GM20431 (cell line): ENCODE measurements at regions not wholly inside any gene's neighbourhood (a gene's known extent, or its start where the extent isn't known, plus 50 kb on each side); places are given as distances from the start of the nearest gene placed in this dataset.

Source experiments
- in situ Hi-C: fragments of 300-500 bp; cut with MseI, MboI; formaldehyde crosslinking; loops from one replicate; pipeline ENCODE4 v1.15.0; 2020; ENCODE audit warnings: low sequenced_read_pairs; ENCODE audit not compliant: unreplicated experiment

DNA sequence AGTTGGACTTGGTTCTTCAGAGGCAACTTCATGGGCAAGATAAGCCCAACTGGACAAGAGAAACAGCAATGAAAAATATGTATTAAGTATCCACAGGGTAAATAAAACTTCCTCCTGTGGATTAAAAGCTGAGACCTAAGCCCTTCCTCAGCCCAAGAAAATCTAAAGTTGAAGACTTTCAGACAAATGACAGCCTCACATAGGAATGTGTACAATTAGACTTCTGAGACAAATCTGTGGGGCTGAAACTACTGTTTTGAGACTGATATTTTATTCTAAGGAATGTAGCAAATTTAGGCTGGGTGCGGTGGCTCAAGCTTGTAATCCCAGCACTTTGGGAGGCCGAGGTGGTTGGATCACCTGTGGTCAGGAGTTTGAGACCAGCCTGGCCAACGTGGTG lies 74.2 kb upstream of the IL12A start:
- in situ Hi-C loops: no loop called here

DNA sequence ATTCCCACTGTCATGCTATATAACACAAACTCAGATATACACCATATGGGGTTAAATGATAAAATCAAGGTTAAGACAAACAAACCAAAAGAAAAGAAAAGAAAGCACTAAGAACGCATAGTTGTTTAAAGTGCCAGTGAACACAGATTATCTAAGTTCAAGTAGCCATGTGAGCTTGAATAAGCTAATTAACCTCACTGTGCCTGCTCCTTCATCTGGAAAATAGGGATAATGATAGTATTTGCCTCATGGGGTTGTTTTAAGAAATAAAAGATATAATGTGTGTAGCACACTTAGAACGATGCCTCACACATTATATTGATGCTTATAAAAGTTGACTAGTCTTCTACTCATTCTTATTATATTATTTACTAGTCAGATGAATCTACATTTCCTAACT lies 72.6 kb upstream of the IL12A start:
- in situ Hi-C loops: no loop called here

DNA sequence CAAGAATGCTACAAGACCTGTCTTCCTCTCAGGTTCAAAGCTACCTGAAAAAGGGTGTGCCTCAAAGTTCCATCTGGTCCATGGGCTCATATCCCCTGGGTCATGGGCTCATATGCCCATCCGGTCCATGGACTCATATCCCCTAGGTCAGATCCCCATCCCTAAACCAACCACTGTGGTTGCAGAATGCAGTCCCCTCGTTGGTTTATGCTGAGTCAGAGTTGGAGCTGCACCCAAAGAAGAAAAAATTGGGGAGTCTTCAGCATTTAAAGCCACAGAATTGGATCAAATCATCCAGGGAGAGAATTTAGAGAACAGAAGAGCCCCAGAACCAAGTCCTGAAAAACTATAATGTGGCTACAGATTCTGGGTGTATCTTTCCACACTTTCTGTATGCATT lies 71.5 kb upstream of the IL12A start:
- in situ Hi-C loops: no loop called here

DNA sequence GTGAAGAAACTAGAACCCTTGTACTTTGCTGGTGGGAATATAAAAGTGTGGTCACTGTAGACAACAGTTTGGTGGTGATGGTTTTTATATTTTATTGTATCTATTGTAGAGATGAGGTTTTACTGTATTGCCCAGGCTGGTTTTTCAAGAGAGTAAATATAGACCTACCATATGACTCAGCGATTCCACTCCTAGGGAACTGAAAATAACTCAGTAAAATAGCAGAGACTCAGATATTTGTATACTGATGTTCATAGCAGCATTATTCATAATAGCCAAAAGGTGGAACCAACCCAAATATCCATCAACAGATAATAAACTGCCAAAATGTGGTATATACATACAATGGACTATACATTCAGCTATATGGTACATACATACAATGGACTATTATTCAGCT lies 68.8 kb upstream of the IL12A start:
- in situ Hi-C loops: no loop called here

DNA sequence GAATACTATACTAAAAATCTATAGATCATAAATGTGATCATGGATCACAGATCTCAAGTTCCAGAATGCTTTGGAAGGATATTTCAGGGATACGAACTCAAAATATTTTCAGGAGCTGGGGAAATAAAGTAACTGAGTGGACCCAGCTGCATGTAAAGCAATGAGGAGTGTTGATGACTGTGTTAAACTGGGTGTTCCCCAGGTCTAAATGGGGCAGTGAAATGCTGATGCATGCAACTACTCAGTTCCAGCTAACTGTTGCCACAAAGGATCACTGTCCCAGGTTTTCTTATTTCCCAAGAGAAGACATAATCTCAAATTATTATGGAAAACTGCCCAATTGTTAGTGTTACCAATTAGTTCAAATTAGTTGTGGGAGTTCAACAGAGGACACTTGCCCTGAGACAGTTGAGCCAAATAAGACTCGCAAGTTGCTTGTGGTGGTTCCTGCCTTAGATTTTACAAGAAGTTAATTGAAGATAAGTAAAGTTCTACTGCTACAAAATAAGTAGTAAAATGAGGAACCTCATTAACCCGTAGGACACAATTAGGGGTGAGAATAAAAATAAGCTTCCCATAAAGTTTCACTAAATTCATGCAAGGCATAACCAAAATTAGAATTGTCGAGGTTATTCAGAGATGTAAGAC lies 66.3 kb upstream of the IL12A start:
- in situ Hi-C loops: no loop called here

DNA sequence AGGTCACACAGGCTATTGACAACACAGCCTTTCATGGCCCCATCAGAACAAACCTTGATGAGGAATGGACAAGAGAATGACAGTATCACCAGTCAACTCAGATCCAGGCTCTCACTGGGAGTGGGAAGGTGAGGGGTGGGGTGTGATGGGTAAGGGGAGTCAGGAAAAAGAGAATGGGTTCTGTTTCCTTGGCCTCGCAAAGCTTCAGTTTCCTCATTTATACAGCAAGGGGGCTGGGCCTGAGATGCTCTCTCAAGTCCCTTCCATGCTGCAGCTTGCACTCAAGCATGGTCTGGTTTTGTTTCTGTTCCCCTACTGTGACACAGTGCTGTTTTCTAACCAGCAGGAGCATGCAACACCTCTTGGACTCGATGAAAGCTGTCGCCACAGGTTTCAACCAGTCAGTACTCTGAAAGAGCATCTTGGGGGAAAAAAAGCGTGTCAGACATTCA lies 65.7 kb upstream of the IL12A start:
- in situ Hi-C loops: no loop called here

DNA sequence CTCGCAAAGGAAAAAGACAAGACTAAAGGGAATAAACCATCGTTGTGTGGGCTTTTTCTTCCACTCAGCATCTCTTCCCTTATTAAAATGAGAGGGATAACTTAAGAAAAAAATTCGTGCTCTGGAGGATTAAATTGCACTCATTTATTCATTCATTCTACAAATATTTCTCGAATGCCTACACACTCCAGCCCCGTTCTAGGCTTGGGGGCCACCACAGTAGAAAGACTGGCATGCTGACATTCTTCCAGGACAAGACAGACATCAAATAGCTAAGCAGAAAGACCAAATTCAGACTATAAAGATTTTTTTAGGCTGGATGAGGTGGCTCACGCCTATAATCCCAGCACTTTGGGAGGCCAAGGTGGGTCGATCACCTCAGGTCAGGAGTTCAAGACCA lies 65.3 kb upstream of the IL12A start:
- in situ Hi-C loops: no loop called here

DNA sequence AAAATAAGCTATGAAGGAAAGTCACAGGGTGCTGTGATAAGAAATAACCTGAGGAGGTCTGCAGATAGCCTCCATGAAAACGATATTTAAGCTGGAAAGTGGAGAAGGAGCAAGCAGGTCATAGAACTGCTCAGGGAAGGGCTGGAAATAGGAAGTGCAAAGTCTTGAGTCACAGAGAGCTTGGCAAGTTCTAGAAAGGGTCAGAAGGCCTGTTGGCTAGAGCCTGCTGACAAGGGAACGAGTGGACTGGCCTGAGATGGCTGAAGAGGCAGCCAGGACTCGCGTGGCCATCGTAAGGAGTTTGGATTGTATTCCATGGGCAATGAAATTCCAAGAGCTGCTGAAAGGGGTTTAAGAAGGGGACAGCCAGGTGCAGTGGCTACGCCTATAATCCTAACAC lies 64.7 kb upstream of the IL12A start:
- in situ Hi-C loops: no loop called here

DNA sequence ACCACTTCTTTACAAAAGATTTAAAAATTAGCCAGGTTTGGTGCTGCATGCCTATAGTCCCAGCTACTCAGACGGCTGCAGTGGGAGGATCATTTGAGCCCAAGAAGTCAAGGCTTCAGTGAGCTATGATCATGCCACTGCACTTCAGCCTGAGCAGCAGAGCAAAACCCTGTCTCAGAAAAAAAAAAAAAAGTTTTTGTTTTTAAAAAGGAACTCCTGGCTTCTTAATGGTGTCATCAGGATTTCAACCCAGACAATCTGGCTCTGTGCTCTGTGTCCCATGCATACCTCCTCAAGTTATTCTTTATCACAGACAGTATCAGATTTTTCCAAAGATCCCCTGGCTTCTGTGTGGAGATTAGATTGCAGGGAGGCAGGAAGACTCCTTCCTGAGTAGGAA lies 64.2 kb upstream of the IL12A start:
- in situ Hi-C loops: no loop called here

DNA sequence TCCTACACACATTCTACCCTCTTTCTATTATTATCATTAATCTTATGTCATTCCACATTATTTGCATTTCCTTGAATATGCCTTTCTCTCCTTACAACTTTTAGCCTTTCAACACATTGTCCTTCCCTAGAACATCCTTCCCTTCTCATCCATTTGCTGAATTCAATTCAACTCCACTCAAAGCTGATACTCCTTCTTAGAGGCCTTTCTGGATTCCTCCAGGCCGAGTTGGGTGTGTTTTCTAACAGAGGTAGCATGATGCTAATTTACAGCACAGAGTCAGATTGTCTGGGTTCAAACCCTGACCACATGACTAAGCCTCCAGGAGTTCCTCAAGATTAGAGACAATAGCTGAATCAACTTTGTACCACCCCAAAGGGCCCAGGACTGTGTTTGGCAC lies 63.4 kb upstream of the IL12A start:
- in situ Hi-C loops: no loop called here

DNA sequence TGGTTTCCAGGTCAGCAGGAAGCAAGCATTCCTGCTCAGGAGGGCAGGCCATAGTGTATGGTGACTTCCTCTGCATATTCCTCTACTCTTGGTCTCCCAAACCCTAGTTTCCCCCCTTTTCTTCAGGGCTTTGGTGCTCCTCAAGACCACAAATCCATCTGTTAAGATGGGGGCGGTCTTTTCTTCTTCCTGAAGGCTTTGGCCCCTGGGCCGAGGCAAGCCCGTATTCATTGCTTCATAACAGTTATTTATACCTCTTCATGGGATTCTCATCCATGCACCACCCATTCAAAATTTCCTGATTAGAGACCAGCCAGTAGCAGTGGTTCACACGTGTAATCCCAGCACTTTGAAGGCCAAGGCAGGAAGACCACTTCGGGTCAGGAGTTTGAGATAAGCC lies 62.1 kb upstream of the IL12A start:
- in situ Hi-C loops: no loop called here

DNA sequence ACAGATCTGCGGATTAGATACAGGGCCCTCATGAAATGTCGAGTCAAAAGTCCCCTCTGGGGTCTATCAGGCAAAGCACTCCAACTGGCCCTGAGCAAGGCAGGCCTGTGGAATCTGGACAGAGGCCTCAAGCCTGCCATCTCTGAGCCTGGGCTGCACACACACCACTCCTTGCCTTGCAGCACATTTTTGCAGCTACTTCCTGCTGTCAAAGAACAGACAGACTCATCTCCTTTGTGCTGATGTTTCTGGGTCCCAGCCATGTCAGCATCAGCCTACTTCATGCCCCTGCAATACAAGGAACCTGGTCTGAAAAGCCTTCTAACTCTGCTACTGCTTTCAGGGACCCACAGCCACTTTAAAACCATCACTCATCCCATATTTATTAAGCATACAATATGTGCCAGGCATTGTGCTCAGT lies 60.6 kb upstream of the IL12A start:
- in situ Hi-C loops: no loop called here

DNA sequence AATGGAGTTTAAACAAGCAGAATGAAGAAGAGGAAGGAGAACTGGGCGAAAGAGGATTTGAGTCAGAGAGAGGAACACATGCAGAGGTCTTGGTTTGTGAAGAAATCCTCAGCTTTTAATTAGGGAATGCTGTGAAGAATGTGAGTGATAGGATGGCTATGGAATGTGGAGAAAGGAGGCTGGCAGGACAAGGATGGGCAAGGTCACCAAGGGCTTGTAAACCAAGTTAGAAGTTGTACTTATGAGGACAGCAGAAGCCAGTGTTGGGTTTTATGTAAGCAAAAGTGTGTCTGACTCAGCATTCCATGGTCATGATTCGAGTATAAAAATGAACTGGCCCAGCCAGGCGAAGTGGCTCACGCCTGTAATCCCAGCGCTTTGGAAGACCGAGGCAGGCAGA lies 60.0 kb upstream of the IL12A start:
- in situ Hi-C loops: no loop called here

DNA sequence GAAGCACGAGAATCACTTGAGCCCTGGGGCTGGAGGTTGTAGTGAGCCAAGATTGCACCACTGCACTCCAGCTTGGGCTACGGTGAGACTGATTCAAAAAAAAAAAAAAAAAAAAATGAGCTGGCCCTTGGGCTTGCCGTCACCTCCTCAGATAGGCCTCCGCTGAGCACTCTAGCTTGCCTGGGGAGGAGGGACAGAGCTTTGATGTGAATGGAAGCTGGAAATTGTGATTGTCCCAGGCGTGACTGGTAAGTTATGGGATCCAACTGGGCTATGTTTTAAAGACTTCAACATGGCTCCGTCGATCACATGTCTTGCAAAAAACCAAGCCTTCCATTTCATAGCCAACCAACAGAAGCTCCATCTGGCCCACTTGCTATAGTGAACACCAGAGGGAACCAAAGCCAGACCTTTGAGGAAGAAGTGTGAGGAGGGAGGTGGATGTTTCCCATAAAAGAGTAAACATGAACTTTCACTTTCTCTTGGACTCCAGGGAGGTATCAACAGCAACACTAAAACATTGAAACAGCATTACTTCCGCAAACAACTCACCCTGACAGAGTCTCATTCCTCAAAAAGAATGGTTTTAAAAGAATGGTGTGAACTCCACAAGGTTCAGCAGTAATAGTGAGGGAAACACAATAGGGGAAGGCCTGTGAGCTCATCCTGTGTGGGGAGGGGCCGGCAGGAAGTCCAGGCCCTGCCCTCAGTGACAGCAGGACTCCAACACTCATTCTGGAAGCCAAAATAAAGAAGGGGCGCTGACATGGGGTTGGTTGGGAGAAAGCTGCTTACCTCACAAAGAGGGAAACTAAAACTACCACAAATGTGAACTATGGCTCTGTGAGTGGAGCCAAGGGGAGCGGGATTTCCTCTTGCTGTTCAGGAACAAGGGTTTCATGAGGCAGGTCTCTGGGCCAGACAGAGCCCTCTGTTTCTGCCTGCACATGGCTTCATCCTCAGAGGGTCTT lies 59.2 kb upstream of the IL12A start:
- in situ Hi-C loops: no loop called here

DNA sequence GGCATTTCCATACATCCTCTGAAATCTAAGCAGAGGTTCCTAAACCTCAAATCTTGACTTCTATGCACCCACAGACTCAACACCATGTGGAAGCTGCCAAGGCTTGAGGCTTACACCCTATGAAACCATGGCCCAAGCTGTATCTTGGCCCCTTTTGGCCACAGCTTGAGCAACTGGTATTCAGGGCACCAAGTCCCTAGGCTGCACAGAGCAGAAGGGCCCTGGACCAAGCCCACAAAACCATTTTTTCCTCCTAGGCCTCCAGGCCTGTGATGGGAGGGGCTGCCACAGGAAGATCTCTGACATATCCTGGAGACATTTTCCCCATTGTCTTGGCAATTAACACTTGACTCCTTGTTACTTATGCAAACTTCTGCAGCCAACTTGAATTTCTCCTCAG lies 54.4 kb upstream of the IL12A start:
- in situ Hi-C loops: no loop called here

DNA sequence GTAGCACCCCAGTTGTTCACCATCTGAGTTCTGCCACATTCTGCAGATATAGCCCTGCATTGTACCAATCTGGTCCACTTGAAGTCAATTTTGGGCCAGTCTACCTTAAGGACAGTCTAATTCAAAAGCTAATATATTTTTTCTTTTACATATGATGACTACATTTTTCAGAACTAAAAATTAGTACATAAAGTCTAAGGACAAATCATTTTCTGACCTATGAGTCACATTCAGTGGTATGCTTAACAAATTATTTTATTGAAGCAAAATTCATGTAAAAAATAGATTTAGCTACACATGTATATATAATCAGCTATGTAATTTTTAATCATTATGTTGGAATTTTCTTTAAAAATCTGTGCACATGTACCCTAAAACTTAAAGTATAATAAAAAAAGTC lies 52.1 kb upstream of the IL12A start:
- in situ Hi-C loops: no loop called here

DNA sequence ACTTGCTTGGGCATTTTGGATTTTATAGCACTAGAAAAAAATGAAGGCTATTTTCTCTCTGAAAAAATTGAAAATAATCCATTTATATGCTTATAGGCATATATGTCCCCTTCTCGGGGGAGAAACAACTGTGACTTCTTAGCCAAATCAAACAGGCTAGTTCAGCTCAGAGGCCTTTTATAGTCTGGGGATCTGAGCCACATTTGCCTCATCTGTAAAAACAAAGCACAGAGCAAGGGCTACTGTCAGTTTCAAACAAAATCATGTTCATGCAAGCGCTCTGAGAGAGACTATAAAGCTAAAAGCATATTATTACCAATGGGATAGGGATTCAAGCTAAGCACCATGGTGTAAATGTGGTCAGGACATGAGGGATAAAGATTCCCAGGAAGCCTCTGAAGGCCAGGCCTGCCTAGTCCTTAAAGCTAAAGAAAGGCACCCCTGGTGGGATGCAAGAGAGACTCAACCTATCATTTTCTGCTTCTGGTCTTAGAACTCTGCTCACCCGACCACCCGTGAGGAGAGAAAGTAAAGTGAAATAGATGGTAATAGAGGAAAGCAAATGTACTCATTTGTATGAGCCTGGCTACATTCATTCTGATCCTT lies 51.0 kb upstream of the IL12A start:
- in situ Hi-C loops: no loop called here

DNA sequence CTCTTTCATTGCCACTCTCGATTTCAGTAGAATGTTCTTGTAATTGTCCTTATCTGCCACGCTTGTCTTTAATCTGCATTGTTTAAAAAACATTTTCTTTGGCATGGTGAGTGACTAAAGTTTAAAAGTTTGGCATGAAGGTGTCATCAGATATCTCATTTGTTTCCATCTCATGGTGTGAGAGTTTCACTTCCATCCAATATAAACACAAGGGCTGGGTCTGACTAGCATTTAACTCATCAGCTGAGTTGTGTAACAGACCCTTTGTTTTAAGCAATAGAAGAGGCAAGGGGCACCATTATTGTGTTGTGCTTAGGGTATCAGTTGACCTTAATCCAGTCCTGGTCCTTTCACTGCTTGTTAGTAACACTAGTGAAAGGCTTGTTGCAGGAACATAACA lies 49.9 kb upstream of the IL12A start:
- in situ Hi-C loops: no loop called here
